ENCODE measurements at regions not wholly inside any gene's neighbourhood (a gene's known extent, or its start where the extent isn't known, plus 50 kb on each side); places are given as distances from the start of the nearest gene placed in this dataset.

GRCh38 chr15:96199111-96199510 lies 131.4 kb upstream of the NR2F2 start:
- no peak for TF ChIP-seq CTCF (conservative IDR thresholded peaks at IDR 0.05; ENCODE audit: low read depth, low read length)
- TF ChIP-seq EZH2 (IDR thresholded peaks at IDR 0.05; ENCODE audit: borderline replicate concordance, low read depth, low read length, poor library complexity, severe bottlenecking), result no peak
